ENCODE measurements at regions not wholly inside any gene's neighbourhood (a gene's known extent, or its start where the extent isn't known, plus 50 kb on each side); places are given as distances from the start of the nearest gene placed in this dataset.

DNA sequence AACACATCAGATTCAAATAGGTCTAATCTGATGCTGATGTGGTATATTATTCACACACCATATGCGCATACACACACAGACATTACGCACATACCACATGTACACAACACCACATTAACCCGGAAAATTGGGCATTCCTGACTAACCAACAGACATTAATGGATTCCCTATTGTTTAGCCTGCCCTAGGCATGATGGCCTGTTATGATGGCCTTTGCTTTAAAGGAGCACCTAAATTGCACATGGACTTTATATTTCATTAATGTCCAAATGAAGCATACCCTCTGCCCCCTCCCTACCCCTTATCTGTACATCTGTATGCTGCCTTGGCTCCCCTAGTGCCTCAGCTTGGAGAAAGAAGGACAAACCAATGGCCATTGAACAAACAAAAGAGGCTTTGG lies 127.7 kb upstream of the PRLR start:
- TF ChIP-seq, protein P1, sequence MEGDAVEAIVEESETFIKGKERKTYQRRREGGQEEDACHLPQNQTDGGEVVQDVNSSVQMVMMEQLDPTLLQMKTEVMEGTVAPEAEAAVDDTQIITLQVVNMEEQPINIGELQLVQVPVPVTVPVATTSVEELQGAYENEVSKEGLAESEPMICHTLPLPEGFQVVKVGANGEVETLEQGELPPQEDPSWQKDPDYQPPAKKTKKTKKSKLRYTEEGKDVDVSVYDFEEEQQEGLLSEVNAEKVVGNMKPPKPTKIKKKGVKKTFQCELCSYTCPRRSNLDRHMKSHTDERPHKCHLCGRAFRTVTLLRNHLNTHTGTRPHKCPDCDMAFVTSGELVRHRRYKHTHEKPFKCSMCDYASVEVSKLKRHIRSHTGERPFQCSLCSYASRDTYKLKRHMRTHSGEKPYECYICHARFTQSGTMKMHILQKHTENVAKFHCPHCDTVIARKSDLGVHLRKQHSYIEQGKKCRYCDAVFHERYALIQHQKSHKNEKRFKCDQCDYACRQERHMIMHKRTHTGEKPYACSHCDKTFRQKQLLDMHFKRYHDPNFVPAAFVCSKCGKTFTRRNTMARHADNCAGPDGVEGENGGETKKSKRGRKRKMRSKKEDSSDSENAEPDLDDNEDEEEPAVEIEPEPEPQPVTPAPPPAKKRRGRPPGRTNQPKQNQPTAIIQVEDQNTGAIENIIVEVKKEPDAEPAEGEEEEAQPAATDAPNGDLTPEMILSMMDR (IDR thresholded peaks at IDR 0.05; ENCODE audit: unreplicated experiment), result no peak
- DNase-seq, result no peak
- CTCF ChIA-PET, result no interaction called here
- Mint-ChIP-seq H3K4me3 (ENCODE audit: low read depth, unreplicated experiment) (no peak overlapping the region), H3K4me1 (ENCODE audit: low read depth, unreplicated experiment) (no peaks in the 10 kb centered on the region), H3K36me3 (ENCODE audit: insufficient read depth, unreplicated experiment) (no peaks in the 10 kb centered on the region), H3K9me3 (ENCODE audit: low read depth, unreplicated experiment) (peaks cover 16% of the 10 kb centered on the region), H3K27ac (ENCODE audit: unreplicated experiment) (no peak overlapping the region), H3K27me3 (ENCODE audit: unreplicated experiment) (no peaks in the 10 kb centered on the region)
- intact Hi-C loops (cut with micrococcal nuclease; ENCODE audit: unreplicated experiment), result no loop called here
- BruUV-seq (replicated peaks), result no TSS peak

GRCh38 chr5:35356725-35357124 lies 126.4 kb upstream of the PRLR start:
- H3K4me3 Mint-ChIP-seq (ENCODE audit: low read depth, unreplicated experiment), result no peak overlapping the region
- H3K4me1 Mint-ChIP-seq (ENCODE audit: low read depth, unreplicated experiment), result no peaks in the 10 kb centered on the region
- intact Hi-C loops (cut with micrococcal nuclease; ENCODE audit: unreplicated experiment), result no loop called here
- no peaks in the 10 kb centered on the region for H3K36me3 Mint-ChIP-seq (ENCODE audit: insufficient read depth, unreplicated experiment)
- no peak for DNase-seq
- TF ChIP-seq, protein P1 (IDR thresholded peaks at IDR 0.05; ENCODE audit: unreplicated experiment), result no peak
- peaks cover 22% of the 10 kb centered on the region for H3K9me3 Mint-ChIP-seq (ENCODE audit: low read depth, unreplicated experiment)
- BruUV-seq (replicated peaks), result no TSS peak
- H3K27me3 Mint-ChIP-seq (ENCODE audit: unreplicated experiment), result no peaks in the 10 kb centered on the region
- no peak overlapping the region for H3K27ac Mint-ChIP-seq (ENCODE audit: unreplicated experiment)
- CTCF ChIA-PET, result no interaction called here

DNA sequence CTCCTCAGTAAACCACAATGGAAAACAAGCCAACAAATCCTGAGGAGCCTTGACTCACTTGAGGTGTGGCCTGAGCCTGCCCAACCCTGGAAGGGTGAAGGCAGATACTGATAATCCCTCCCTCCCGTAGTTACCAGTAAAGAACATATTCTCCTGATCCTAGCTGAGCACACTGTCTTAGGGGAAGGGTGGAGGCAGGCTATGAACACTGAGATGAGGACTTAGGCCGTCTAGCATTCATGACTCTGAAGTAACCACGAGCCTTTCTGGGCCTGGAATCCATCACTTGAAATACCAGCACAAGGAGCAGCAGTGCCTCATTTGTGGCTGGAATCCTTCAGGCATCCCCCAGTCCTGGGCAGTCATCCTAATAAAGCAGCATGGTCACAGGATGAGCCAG lies 124.5 kb upstream of the PRLR start:
- Mint-ChIP-seq H3K4me3 (ENCODE audit: low read depth, unreplicated experiment) (no peak overlapping the region), H3K4me1 (ENCODE audit: low read depth, unreplicated experiment) (no peaks in the 10 kb centered on the region), H3K27me3 (ENCODE audit: unreplicated experiment) (no peaks in the 10 kb centered on the region), H3K9me3 (ENCODE audit: low read depth, unreplicated experiment) (peaks cover 26% of the 10 kb centered on the region), H3K36me3 (ENCODE audit: insufficient read depth, unreplicated experiment) (no peaks in the 10 kb centered on the region), H3K27ac (ENCODE audit: unreplicated experiment) (no peak overlapping the region)
- DNase-seq, result no peak
- intact Hi-C loops (cut with micrococcal nuclease; ENCODE audit: unreplicated experiment), result no loop called here
- TF ChIP-seq, protein P1 (IDR thresholded peaks at IDR 0.05; ENCODE audit: unreplicated experiment), result no peak
- CTCF ChIA-PET, result no interaction called here
- BruUV-seq (replicated peaks), result no TSS peak

DNA sequence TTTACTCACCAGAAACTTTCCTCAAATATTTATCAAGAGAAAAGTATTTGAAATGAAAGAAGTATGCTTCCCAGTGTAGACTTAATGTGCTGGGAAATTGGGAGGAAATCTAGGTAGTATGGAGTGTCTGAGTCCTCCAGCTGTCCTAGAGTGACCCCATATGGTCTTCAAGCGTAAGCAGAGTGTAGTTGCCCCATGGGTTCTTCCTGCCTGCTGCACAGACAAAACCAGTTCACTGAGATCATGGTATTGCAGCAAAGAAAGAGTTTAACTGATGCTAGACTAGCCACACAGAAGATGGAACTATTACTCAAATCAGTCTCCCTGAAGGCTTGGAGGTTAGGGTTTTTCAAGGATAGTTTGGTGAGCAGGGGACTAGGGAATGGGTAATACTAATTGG lies 114.9 kb upstream of the PRLR start:
- DNase-seq, result no peak
- CTCF ChIA-PET, result no interaction called here
- no peaks in the 10 kb centered on the region for H3K4me1 Mint-ChIP-seq (ENCODE audit: low read depth, unreplicated experiment)
- no peak overlapping the region for H3K27ac Mint-ChIP-seq (ENCODE audit: unreplicated experiment)
- intact Hi-C loops (cut with micrococcal nuclease; ENCODE audit: unreplicated experiment), result loop anchor here (10.0 kb wide), 1 partner anchor 260 kb away; no protein-coding TSS in a partner anchor
- H3K27me3 Mint-ChIP-seq (ENCODE audit: unreplicated experiment), result no peaks in the 10 kb centered on the region
- no peaks in the 10 kb centered on the region for H3K36me3 Mint-ChIP-seq (ENCODE audit: insufficient read depth, unreplicated experiment)
- no peak overlapping the region for H3K4me3 Mint-ChIP-seq (ENCODE audit: low read depth, unreplicated experiment)
- TF ChIP-seq, protein P1 (IDR thresholded peaks at IDR 0.05; ENCODE audit: unreplicated experiment), result no peak
- H3K9me3 Mint-ChIP-seq (ENCODE audit: low read depth, unreplicated experiment), result peaks cover 9% of the 10 kb centered on the region
- no TSS peak for BruUV-seq (replicated peaks)
